ENCODE measurements at regions not wholly inside any gene's neighbourhood (a gene's known extent, or its start where the extent isn't known, plus 50 kb on each side); places are given as distances from the start of the nearest gene placed in this dataset.

DNA sequence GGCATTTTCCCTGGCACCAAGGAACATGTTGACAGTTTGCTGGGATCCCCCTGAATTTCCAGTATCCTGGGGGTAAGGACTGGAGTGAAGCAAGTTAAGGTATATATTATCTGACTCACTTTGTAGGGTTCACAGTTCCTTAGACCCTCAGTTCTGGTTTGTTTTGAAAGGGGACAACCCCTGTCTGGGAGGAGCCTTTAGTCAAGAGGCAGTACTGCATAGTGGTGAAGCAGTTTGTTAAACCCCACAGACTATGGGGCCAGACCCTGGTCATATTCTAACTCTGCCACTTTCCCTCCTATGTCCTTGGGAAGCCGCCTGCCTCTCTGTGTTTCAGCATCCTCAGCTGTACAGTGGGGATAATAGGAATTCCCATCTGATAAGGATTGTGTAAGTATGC, 145.5 kb upstream of the ZFHX3 start:
- TF ChIP-seq POLR2A (IDR thresholded peaks at IDR 0.05; ENCODE audit: control extremely low read depth in 1 of 2, low read depth in 2 of 2, low read length in 2 of 2): no peak
- TF ChIP-seq, protein P1, sequence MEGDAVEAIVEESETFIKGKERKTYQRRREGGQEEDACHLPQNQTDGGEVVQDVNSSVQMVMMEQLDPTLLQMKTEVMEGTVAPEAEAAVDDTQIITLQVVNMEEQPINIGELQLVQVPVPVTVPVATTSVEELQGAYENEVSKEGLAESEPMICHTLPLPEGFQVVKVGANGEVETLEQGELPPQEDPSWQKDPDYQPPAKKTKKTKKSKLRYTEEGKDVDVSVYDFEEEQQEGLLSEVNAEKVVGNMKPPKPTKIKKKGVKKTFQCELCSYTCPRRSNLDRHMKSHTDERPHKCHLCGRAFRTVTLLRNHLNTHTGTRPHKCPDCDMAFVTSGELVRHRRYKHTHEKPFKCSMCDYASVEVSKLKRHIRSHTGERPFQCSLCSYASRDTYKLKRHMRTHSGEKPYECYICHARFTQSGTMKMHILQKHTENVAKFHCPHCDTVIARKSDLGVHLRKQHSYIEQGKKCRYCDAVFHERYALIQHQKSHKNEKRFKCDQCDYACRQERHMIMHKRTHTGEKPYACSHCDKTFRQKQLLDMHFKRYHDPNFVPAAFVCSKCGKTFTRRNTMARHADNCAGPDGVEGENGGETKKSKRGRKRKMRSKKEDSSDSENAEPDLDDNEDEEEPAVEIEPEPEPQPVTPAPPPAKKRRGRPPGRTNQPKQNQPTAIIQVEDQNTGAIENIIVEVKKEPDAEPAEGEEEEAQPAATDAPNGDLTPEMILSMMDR (IDR thresholded peaks at IDR 0.05; ENCODE audit: control extremely low read depth in 1 of 3, insufficient read depth in 1 of 3, low read depth in 1 of 3, low read length in 3 of 3): no peak

All from H1 (cell line).